Neural progenitor cell (in vitro differentiated cells): ENCODE measurements at regions not wholly inside any gene's neighbourhood (a gene's known extent, or its start where the extent isn't known, plus 50 kb on each side); places are given as distances from the start of the nearest gene placed in this dataset.

ENCODE experiments used
- DNase-seq: peaks from one replicate; pipeline ENCODE4 v3.0.0-alpha.2; 2016; ENCODE audit warnings: low spot score
- H2AFZ ChIP-seq: fragments of 200-600 bp; sonication (generic); replicated peaks from 2 replicates; pipeline ENCODE4 v1.6.1; 2016; ENCODE audit warnings: antibody characterized with exemption
- H3F3A ChIP-seq: fragments of 200-600 bp; sonication (generic); 2 replicates; pipeline ENCODE4 v1.6.1; 2016; ENCODE audit warnings: antibody characterized with exemption, low read depth
- H3K27ac ChIP-seq: fragments of 200-600 bp; sonication (generic); 2 replicates; pipeline ENCODE4 v1.5.1; 2016; ENCODE audit warnings: mild to moderate bottlenecking
- H3K27me3 ChIP-seq: fragments of 200-600 bp; sonication (generic); 2 replicates; pipeline ENCODE4 v1.6.1; 2016; ENCODE audit warnings: mild to moderate bottlenecking, moderate library complexity
- H3K36me3 ChIP-seq: fragments of 200-600 bp; sonication (generic); 2 replicates; pipeline ENCODE4 v1.5.1; 2016
- H3K4me1 ChIP-seq: fragments of 200-600 bp; sonication (generic); 2 replicates; pipeline ENCODE4 v1.6.1; 2016; ENCODE audit warnings: mixed run types
- H3K4me2 ChIP-seq: fragments of 200-600 bp; sonication (generic); 2 replicates; pipeline ENCODE4 v1.6.1; 2016
- H3K4me3 ChIP-seq: fragments of 200-600 bp; sonication (generic); 2 replicates; pipeline ENCODE4 v1.5.1; 2016
- H3K79me2 ChIP-seq: fragments of 200-600 bp; sonication (generic); 2 replicates; pipeline ENCODE4 v1.6.1; 2016; ENCODE audit warnings: low read depth
- H3K9ac ChIP-seq: fragments of 200-600 bp; sonication (generic); 2 replicates; pipeline ENCODE4 v1.6.1; 2016
- H3K9me3 ChIP-seq: fragments of 200-600 bp; sonication (generic); 2 replicates; pipeline ENCODE4 v1.5.1; 2016; ENCODE audit warnings: low read depth
- H4K20me1 ChIP-seq: fragments of 200-600 bp; sonication (generic); 2 replicates; pipeline ENCODE4 v1.6.1; 2016; ENCODE audit warnings: low read depth
- H3K27ac Mint-ChIP-seq: 3 replicates; pipeline ENCODE4 v1.8.0; 2021; ENCODE audit warnings: mixed read lengths
- H3K27me3 Mint-ChIP-seq: 2 replicates; pipeline ENCODE4 v1.8.0; 2022; ENCODE audit warnings: low read depth, mild to moderate bottlenecking, inconsistent platforms, moderate library complexity, mixed read lengths; ENCODE audit not compliant: insufficient read depth
- H3K36me3 Mint-ChIP-seq: 3 replicates; pipeline ENCODE4 v1.8.0; 2021; ENCODE audit warnings: mixed read lengths
- H3K4me1 Mint-ChIP-seq: 3 replicates; pipeline ENCODE4 v1.8.0; 2021; ENCODE audit warnings: mixed read lengths
- H3K4me3 Mint-ChIP-seq: 3 replicates; pipeline ENCODE4 v1.8.0; 2021; ENCODE audit warnings: mild to moderate bottlenecking, moderate library complexity, mixed read lengths
- H3K9me3 Mint-ChIP-seq: 3 replicates; pipeline ENCODE4 v1.8.0; 2020; ENCODE audit warnings: mixed read lengths
- EZH2 ChIP-seq: fragments of 200-600 bp; sonication (generic); IDR thresholded peaks from 2 replicates; pipeline ENCODE4 v1.6.1; 2017; ENCODE audit warnings: antibody characterized with exemption, mild to moderate bottlenecking, moderate library complexity
- EZH2phosphoT487 ChIP-seq: fragments of 200-600 bp; sonication (generic); IDR thresholded peaks from 2 replicates; pipeline ENCODE4 v1.6.1; 2017; ENCODE audit warnings: antibody characterized with exemption
- TF ChIP-seq, protein P1 (sequence below): fragments of 200-600 bp; sonication (generic); IDR thresholded peaks from 2 replicates; pipeline ENCODE4 v1.5.1; 2017; ENCODE audit warnings: antibody characterized with exemption, mild to moderate bottlenecking

DNA sequence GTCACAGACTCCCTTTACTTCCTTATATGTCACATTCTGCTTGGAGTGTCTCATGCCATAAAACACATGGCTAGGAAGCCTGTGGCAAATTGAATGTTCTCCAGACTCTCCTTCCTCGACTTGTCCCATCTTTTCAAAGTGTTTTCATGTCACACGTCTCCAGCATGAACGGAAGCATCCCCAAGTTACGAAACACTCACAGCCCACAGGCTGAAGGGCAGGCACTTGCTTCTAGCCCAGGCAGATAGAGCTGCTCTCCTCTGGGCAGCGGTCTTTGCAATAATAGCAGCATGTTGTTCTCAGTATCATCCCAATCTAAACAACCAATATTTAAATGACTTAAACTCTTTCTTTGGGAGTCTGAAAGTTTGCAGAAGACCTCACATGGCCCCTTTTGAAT is 85.3 kb upstream of the ADAMTS9 start:
- peaks cover 6% of the 10 kb centered on the region for H3K9me3 Mint-ChIP-seq
- H3K27me3 Mint-ChIP-seq = peaks cover 2% of the 10 kb centered on the region
- H3K79me2 ChIP-seq = no peaks in the 10 kb centered on the region
- TF ChIP-seq EZH2 (no peak), EZH2phosphoT487 (no peak)
- TF ChIP-seq, protein P1, sequence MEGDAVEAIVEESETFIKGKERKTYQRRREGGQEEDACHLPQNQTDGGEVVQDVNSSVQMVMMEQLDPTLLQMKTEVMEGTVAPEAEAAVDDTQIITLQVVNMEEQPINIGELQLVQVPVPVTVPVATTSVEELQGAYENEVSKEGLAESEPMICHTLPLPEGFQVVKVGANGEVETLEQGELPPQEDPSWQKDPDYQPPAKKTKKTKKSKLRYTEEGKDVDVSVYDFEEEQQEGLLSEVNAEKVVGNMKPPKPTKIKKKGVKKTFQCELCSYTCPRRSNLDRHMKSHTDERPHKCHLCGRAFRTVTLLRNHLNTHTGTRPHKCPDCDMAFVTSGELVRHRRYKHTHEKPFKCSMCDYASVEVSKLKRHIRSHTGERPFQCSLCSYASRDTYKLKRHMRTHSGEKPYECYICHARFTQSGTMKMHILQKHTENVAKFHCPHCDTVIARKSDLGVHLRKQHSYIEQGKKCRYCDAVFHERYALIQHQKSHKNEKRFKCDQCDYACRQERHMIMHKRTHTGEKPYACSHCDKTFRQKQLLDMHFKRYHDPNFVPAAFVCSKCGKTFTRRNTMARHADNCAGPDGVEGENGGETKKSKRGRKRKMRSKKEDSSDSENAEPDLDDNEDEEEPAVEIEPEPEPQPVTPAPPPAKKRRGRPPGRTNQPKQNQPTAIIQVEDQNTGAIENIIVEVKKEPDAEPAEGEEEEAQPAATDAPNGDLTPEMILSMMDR = no peak
- peaks cover 2% of the 10 kb centered on the region for H3K36me3 Mint-ChIP-seq
- no peaks in the 10 kb centered on the region for H3K4me1 ChIP-seq
- H3K4me3 Mint-ChIP-seq = no peak overlapping the region
- H3K27ac ChIP-seq = no peak overlapping the region
- DNase-seq = no peak
- H3F3A ChIP-seq = no peaks in the 10 kb centered on the region
- H3K4me3 ChIP-seq = no peak overlapping the region
- no peaks in the 10 kb centered on the region for H3K27me3 ChIP-seq
- no peaks in the 10 kb centered on the region for H3K36me3 ChIP-seq
- no peak overlapping the region for H2AFZ ChIP-seq
- no peak overlapping the region for H3K27ac Mint-ChIP-seq
- no peak overlapping the region for H3K4me2 ChIP-seq
- H3K9me3 ChIP-seq = no peaks in the 10 kb centered on the region
- H4K20me1 ChIP-seq = no peaks in the 10 kb centered on the region
- H3K4me1 Mint-ChIP-seq = peaks cover 3% of the 10 kb centered on the region
- no peak overlapping the region for H3K9ac ChIP-seq

DNA sequence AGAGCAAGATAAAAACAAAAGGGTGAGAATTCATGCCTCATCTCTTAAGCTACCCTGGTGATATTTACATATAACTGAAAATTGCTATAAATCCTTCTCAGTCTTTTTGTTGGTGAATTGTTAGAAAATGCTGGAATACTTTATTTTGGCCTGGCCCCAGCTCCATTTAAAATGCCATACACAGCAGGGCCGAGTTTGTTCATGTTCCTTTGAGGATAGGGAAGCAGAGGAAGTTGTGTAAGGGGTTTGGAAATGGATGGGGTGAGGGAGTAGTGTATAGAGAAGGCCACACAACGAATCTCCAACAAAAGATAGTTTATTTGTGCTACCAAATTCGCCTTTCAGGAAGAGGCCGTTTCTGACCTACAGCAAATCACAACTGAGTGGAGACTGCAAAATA is 78.6 kb upstream of the ADAMTS9 start:
- Histone ChIP-seq H3F3A (no peaks in the 10 kb centered on the region), H4K20me1 (no peaks in the 10 kb centered on the region), H3K9ac (no peak overlapping the region), H3K27ac (no peak overlapping the region), H3K27me3 (no peaks in the 10 kb centered on the region), H3K79me2 (no peaks in the 10 kb centered on the region), H3K9me3 (no peaks in the 10 kb centered on the region), H3K4me2 (no peak overlapping the region), H3K4me3 (no peak overlapping the region), H3K4me1 (no peaks in the 10 kb centered on the region), H2AFZ (peak overlapping the region; percentile 17), H3K36me3 (no peaks in the 10 kb centered on the region)
- Mint-ChIP-seq H3K36me3 (no peaks in the 10 kb centered on the region), H3K27ac (no peak overlapping the region), H3K27me3 (no peaks in the 10 kb centered on the region), H3K4me3 (no peak overlapping the region), H3K4me1 (peaks cover 13% of the 10 kb centered on the region), H3K9me3 (no peaks in the 10 kb centered on the region)
- no peak for DNase-seq
- TF ChIP-seq EZH2phosphoT487 = no peak
- TF ChIP-seq, protein P1 = no peak
- TF ChIP-seq EZH2 = no peak

GRCh38 chr3:64765947-64766346 is 78.1 kb upstream of the ADAMTS9 start:
- H3K27ac ChIP-seq = no peak overlapping the region
- H4K20me1 ChIP-seq = no peaks in the 10 kb centered on the region
- no peaks in the 10 kb centered on the region for H3K9me3 Mint-ChIP-seq
- no peak overlapping the region for H3K4me2 ChIP-seq
- H3F3A ChIP-seq = no peaks in the 10 kb centered on the region
- H3K27ac Mint-ChIP-seq = no peak overlapping the region
- no peak for TF ChIP-seq EZH2
- TF ChIP-seq, protein P1 = no peak
- TF ChIP-seq EZH2phosphoT487 = no peak
- no peaks in the 10 kb centered on the region for H3K9me3 ChIP-seq
- H3K79me2 ChIP-seq = no peaks in the 10 kb centered on the region
- H2AFZ ChIP-seq = peak overlapping the region; percentile 44
- no peak overlapping the region for H3K9ac ChIP-seq
- no peaks in the 10 kb centered on the region for H3K36me3 ChIP-seq
- H3K4me3 Mint-ChIP-seq = no peak overlapping the region
- H3K4me1 Mint-ChIP-seq = peaks cover 13% of the 10 kb centered on the region
- H3K36me3 Mint-ChIP-seq = no peaks in the 10 kb centered on the region
- H3K4me1 ChIP-seq = no peaks in the 10 kb centered on the region
- H3K4me3 ChIP-seq = no peak overlapping the region
- H3K27me3 ChIP-seq = no peaks in the 10 kb centered on the region
- no peaks in the 10 kb centered on the region for H3K27me3 Mint-ChIP-seq
- no peak for DNase-seq
